GM12872 (cell line): ENCODE measurements at regions not wholly inside any gene's neighbourhood (a gene's known extent, or its start where the extent isn't known, plus 50 kb on each side); places are given as distances from the start of the nearest gene placed in this dataset.

ENCODE experiments used
- CTCF ChIP-seq: IDR thresholded peaks from 3 replicates; pipeline ENCODE4 v1.5.1; 2011; ENCODE audit warnings: low read depth, mild to moderate bottlenecking, low read length, moderate library complexity; ENCODE audit not compliant: insufficient read depth

GRCh38 chr4:107468812-107469211, 251.2 kb downstream of the PAPSS1 start:
- TF ChIP-seq CTCF = no peak

- no peak for TF ChIP-seq CTCF
Observed at GRCh38 chr4:107468156-107468555, 251.9 kb downstream of the PAPSS1 start.

- TF ChIP-seq CTCF = no peak
Observed at GRCh38 chr4:107467461-107467860, 252.6 kb downstream of the PAPSS1 start.

- TF ChIP-seq CTCF = no peak
Observed at GRCh38 chr4:107458194-107458593, 261.8 kb downstream of the PAPSS1 start.

- no peak for TF ChIP-seq CTCF
Observed at GRCh38 chr4:107453987-107454386, 266.0 kb downstream of the PAPSS1 start.

GRCh38 chr4:107452717-107453630, 267.1 kb downstream of the PAPSS1 start:
- no peak for TF ChIP-seq CTCF

- no peak for TF ChIP-seq CTCF
Observed at GRCh38 chr4:107449611-107450369, 270.2 kb downstream of the PAPSS1 start.
